ENCODE measurements at regions not wholly inside any gene's neighbourhood (a gene's known extent, or its start where the extent isn't known, plus 50 kb on each side); places are given as distances from the start of the nearest gene placed in this dataset.

GRCh38 chrX:113510586-113510985 lies 670.0 kb upstream of the AMOT start:
- FAIRE-seq (no peak), DNase-seq (ENCODE audit: extremely low read depth in 1 of 4, low spot score in 3 of 4) (no peak), ATAC-seq (no peak)
- Histone ChIP-seq H2AFZ (ENCODE audit: low read depth, low read length) (no peak overlapping the region), H3K36me3 (ENCODE audit: control insufficient read depth, insufficient read depth, low read length) (no peaks in the 10 kb centered on the region), H3K9me1 (ENCODE audit: control insufficient read depth, insufficient read depth, low read length) (no peaks in the 10 kb centered on the region), H3K27ac (ENCODE audit: extremely low read depth, low read depth, low read length) (no peak overlapping the region), H3K4me2 (ENCODE audit: insufficient read depth, low read length) (no peak overlapping the region), H3K79me2 (ENCODE audit: control insufficient read depth, insufficient read depth, low read length) (no peaks in the 10 kb centered on the region), H3K4me3 (no peak overlapping the region), H3K4me1 (replicated peaks in 1 of 2; ENCODE audit: control insufficient read depth in 2 of 2, insufficient read depth in 2 of 2, low read length in 2 of 2) (no peaks in the 10 kb centered on the region), H3K9ac (ENCODE audit: insufficient read depth in 1 of 2, low read depth in 2 of 2, low read length in 2 of 2) (no peak overlapping the region), H4K20me1 (replicated peaks; ENCODE audit: control insufficient read depth, insufficient read depth, low read length) (no peaks in the 10 kb centered on the region), H3K27me3 (ENCODE audit: control insufficient read depth in 2 of 2, insufficient read depth in 2 of 2, low read length in 2 of 2) (no peaks in the 10 kb centered on the region), H3K9me3 (replicated peaks; ENCODE audit: control insufficient read depth, insufficient read depth, low read depth, low read length) (no peaks in the 10 kb centered on the region)
- in situ Hi-C loops (cut with MboI) (no loop called here), intact Hi-C loops (cut with micrococcal nuclease) (no loop called here)
- TF ChIP-seq CGGBP1 (CRISPR knock-in tag; IDR thresholded peaks at IDR 0.05) (no peak), RUNX1 (IDR thresholded peaks at IDR 0.05; ENCODE audit: low read depth) (no peak), BCL6 (CRISPR knock-in tag; IDR thresholded peaks at IDR 0.05) (no peak), NFE2L1 (tag; IDR thresholded peaks at IDR 0.05; ENCODE audit: borderline replicate concordance, low read depth) (no peak), ARID2 (IDR thresholded peaks at IDR 0.05) (no peak), ZNF695 (CRISPR knock-in tag; IDR thresholded peaks at IDR 0.05) (no peak), SREBF2 (CRISPR knock-in tag; IDR thresholded peaks at IDR 0.05) (no peak), PURB (CRISPR knock-in tag; IDR thresholded peaks at IDR 0.05; ENCODE audit: low read depth) (no peak), TCFL5 (CRISPR knock-in tag; conservative IDR thresholded peaks at IDR 0.05) (no peak), POU5F1 (IDR thresholded peaks at IDR 0.05; ENCODE audit: borderline replicate concordance, low read depth, low read length, partially characterized antibody) (no peak), EGR1 (conservative IDR thresholded peaks at IDR 0.05) (no peak)
- TF ChIP-seq, protein P1, sequence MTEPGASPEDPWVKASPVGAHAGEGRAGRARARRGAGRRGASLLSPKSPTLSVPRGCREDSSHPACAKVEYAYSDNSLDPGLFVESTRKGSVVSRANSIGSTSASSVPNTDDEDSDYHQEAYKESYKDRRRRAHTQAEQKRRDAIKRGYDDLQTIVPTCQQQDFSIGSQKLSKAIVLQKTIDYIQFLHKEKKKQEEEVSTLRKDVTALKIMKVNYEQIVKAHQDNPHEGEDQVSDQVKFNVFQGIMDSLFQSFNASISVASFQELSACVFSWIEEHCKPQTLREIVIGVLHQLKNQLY (CRISPR knock-in tag; conservative IDR thresholded peaks at IDR 0.05), result no peak
- TF ChIP-seq, protein P2, sequence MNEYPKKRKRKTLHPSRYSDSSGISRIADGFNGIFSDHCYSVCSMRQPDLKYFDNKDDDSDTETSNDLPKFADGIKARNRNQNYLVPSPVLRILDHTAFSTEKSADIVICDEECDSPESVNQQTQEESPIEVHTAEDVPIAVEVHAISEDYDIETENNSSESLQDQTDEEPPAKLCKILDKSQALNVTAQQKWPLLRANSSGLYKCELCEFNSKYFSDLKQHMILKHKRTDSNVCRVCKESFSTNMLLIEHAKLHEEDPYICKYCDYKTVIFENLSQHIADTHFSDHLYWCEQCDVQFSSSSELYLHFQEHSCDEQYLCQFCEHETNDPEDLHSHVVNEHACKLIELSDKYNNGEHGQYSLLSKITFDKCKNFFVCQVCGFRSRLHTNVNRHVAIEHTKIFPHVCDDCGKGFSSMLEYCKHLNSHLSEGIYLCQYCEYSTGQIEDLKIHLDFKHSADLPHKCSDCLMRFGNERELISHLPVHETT (CRISPR knock-in tag; conservative IDR thresholded peaks at IDR 0.05 in 1 of 2, IDR thresholded peaks at IDR 0.05 in 1 of 2), result no peak
- WGBS (ENCODE audit: insufficient coverage, low coverage, missing lambda C conversion rate), result 0% methylated on average over 1 of the region's 1 CpG
- ChIA-PET POLR2A (no interaction called here), CTCF (ENCODE audit: low intra/inter-chr PET ratio) (no interaction called here)
- BruUV-seq (replicated peaks), result no TSS peak

Measured in K562 (cell line).